ENCODE measurements at regions not wholly inside any gene's neighbourhood (a gene's known extent, or its start where the extent isn't known, plus 50 kb on each side); places are given as distances from the start of the nearest gene placed in this dataset.

- H3K4me3 ChIP-seq (ENCODE audit: low read depth, low read length), result no peak overlapping the region
- no peak for TF ChIP-seq CTCF (IDR thresholded peaks at IDR 0.05; ENCODE audit: insufficient read depth, low read depth, low read length)
- DNase-seq (ENCODE audit: low read depth), result no peak
Observed at GRCh38 chr20:19015351-19016139, 196.9 kb upstream of the SLC24A3 start.

- no peak for TF ChIP-seq CTCF (IDR thresholded peaks at IDR 0.05; ENCODE audit: insufficient read depth, low read depth, low read length)
- DNase-seq (ENCODE audit: low read depth), result no peak
- no peak overlapping the region for H3K4me3 ChIP-seq (ENCODE audit: low read depth, low read length)
Observed at GRCh38 chr20:19016140-19016497, 196.3 kb upstream of the SLC24A3 start.

- H3K4me3 ChIP-seq (ENCODE audit: low read depth, low read length), result no peak overlapping the region
- no peak for TF ChIP-seq CTCF (IDR thresholded peaks at IDR 0.05; ENCODE audit: insufficient read depth, low read depth, low read length)
- DNase-seq (ENCODE audit: low read depth), result no peak
Observed at GRCh38 chr20:19017104-19017690, 195.2 kb upstream of the SLC24A3 start.

- DNase-seq (ENCODE audit: low read depth), result no peak
- no peak overlapping the region for H3K4me3 ChIP-seq (ENCODE audit: low read depth, low read length)
- TF ChIP-seq CTCF (IDR thresholded peaks at IDR 0.05; ENCODE audit: insufficient read depth, low read depth, low read length), result no peak
Observed at GRCh38 chr20:19018881-19019280, 193.6 kb upstream of the SLC24A3 start.

- no peak for TF ChIP-seq CTCF (IDR thresholded peaks at IDR 0.05; ENCODE audit: insufficient read depth, low read depth, low read length)
- DNase-seq (ENCODE audit: low read depth), result no peak
Observed at GRCh38 chr20:19019734-19020364, 192.6 kb upstream of the SLC24A3 start.

GRCh38 chr20:19021406-19022117, 190.9 kb upstream of the SLC24A3 start:
- H3K4me3 ChIP-seq (ENCODE audit: low read depth, low read length), result no peak overlapping the region
- TF ChIP-seq CTCF (IDR thresholded peaks at IDR 0.05; ENCODE audit: insufficient read depth, low read depth, low read length), result no peak
- no peak for DNase-seq (ENCODE audit: low read depth)

More at GRCh38 chr20:19019734-19020364, 192.6 kb upstream of the SLC24A3 start:
- no peak overlapping the region for H3K4me3 ChIP-seq (ENCODE audit: low read depth, low read length)

Measured in fibroblast of villous mesenchyme (primary cell).